ENCODE measurements at regions not wholly inside any gene's neighbourhood (a gene's known extent, or its start where the extent isn't known, plus 50 kb on each side); places are given as distances from the start of the nearest gene placed in this dataset.
"Not testable (repeated sequence)": the region's sequence is repeated elsewhere in the genome, so short reads cannot be mapped to it uniquely, and the experiment has no call there.

GRCh38 chr15:96958721-96959120 lies 628.2 kb downstream of the NR2F2 start:
- no peak for DNase-seq (ENCODE audit: low read depth in 1 of 2, low spot score in 1 of 2)
- in situ Hi-C loops (cut with HindIII; ENCODE audit: low pct_unique_long_range_greater_than_20kb, low sequenced_read_pairs) = no loop called here
- TF ChIP-seq JUND (IDR thresholded peaks at IDR 0.05; ENCODE audit: low read depth) = no peak

GRCh38 chr15:96959501-96959900 lies 629.0 kb downstream of the NR2F2 start:
- in situ Hi-C loops (cut with HindIII; ENCODE audit: low pct_unique_long_range_greater_than_20kb, low sequenced_read_pairs) = no loop called here
- DNase-seq (ENCODE audit: low read depth in 1 of 2, low spot score in 1 of 2) = no peak
- TF ChIP-seq JUND (IDR thresholded peaks at IDR 0.05; ENCODE audit: low read depth) = no peak

DNA sequence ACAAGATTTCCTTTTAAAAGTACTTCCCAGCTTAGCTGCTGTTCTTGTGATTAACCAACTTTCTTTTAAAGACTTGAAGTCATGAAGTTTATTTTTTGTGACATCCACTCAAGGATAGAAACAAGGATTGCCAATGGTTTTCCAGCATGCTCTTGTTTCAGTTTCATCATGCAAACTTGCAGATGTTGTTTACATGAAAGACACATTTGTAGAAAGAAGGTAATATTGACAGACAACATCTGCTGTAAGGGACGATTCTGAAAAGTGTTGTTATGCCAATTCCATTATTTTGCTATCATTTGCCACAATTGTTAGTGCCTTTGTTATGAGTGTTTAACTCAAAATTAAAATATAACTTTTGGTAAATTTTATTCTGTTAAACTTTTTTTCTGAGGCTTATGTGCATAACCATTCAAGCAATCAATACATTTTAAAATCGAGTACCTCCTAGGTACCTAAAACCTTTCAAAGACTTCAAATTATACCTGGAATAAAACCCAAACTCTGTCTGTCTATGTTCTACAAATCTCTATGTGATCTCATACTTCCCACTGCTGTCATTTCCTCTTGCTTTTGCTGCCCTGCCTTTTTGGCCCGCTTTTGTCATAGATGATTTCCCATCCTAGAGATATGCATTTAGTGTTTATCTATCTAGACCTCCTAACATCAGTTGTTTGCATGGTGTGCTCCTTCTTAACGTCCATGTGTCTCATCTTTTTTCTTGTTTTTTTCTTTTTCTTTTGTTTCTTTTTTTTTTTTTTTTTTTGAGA lies 630.4 kb downstream of the NR2F2 start:
- in situ Hi-C loops (cut with HindIII; ENCODE audit: low pct_unique_long_range_greater_than_20kb, low sequenced_read_pairs) = no loop called here
- no peak for TF ChIP-seq JUND (IDR thresholded peaks at IDR 0.05; ENCODE audit: low read depth)
- no peak for DNase-seq (ENCODE audit: low read depth in 1 of 2, low spot score in 1 of 2)

DNA sequence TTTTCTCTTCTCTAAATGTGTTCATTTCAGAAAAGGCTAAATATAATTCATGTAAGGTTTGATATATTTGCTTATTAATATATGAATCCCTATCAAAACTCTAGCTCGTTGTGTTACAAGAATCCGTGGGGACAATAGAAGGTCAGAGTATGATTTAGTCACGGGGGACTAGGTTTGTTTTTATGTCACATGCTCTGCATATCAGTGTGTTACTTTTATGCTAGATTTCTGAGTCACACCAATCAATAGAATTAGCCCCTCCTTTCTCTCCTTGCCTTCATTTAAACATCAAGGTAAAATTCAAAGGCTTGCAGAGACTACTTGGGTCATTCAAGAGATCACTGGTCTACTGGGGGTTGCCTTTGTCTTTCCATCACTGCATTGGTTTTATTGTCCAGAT lies 636.1 kb downstream of the NR2F2 start:
- no peak for DNase-seq (ENCODE audit: low read depth in 1 of 2, low spot score in 1 of 2)
- no peak for TF ChIP-seq JUND (IDR thresholded peaks at IDR 0.05; ENCODE audit: low read depth)
- in situ Hi-C loops (cut with HindIII; ENCODE audit: low pct_unique_long_range_greater_than_20kb, low sequenced_read_pairs) = no loop called here

GRCh38 chr15:96969732-96970710 lies 639.5 kb downstream of the NR2F2 start:
- in situ Hi-C loops (cut with HindIII; ENCODE audit: low pct_unique_long_range_greater_than_20kb, low sequenced_read_pairs) = no loop called here
- no peak for TF ChIP-seq JUND (IDR thresholded peaks at IDR 0.05; ENCODE audit: low read depth)
- DNase-seq (ENCODE audit: low read depth in 1 of 2, low spot score in 1 of 2) = no peak

DNA sequence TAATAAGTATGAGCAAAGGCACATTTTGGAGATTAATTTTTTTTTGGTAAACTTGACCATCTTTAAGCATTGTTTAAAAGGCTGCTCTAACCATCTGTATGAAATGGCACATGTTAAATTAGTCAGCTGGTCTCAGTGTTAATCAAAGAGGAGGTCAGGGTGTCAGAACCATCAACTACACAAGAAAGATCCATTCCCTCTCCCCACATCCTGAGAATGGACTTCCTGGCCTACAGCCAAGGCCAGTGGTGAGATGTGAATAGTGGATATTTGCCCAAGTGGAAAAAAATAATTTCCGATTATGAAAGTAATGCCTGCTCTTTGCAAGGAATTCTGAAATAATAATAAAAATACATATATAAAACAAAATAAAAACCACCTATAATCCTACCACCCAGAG lies 641.7 kb downstream of the NR2F2 start:
- DNase-seq (ENCODE audit: low read depth in 1 of 2, low spot score in 1 of 2) = no peak
- in situ Hi-C loops (cut with HindIII; ENCODE audit: low pct_unique_long_range_greater_than_20kb, low sequenced_read_pairs) = no loop called here
- TF ChIP-seq JUND (IDR thresholded peaks at IDR 0.05; ENCODE audit: low read depth) = no peak

- no peak for TF ChIP-seq JUND (IDR thresholded peaks at IDR 0.05; ENCODE audit: low read depth)
- in situ Hi-C loops (cut with HindIII; ENCODE audit: low pct_unique_long_range_greater_than_20kb, low sequenced_read_pairs) = no loop called here
- DNase-seq (ENCODE audit: low read depth in 1 of 2, low spot score in 1 of 2) = no peak
Observed at GRCh38 chr15:96974761-96975160, 644.3 kb downstream of the NR2F2 start.

- no peak for TF ChIP-seq JUND (IDR thresholded peaks at IDR 0.05; ENCODE audit: low read depth)
- no peak for DNase-seq (ENCODE audit: low read depth in 1 of 2, low spot score in 1 of 2)
- in situ Hi-C loops (cut with HindIII; ENCODE audit: low pct_unique_long_range_greater_than_20kb, low sequenced_read_pairs) = no loop called here
Observed at GRCh38 chr15:96977886-96978285, 647.4 kb downstream of the NR2F2 start.

- DNase-seq (ENCODE audit: low read depth in 1 of 2, low spot score in 1 of 2) = no peak
- no peak for TF ChIP-seq JUND (IDR thresholded peaks at IDR 0.05; ENCODE audit: low read depth)
- in situ Hi-C loops (cut with HindIII; ENCODE audit: low pct_unique_long_range_greater_than_20kb, low sequenced_read_pairs) = no loop called here
Observed at GRCh38 chr15:96978937-96979473, 648.5 kb downstream of the NR2F2 start.

DNA sequence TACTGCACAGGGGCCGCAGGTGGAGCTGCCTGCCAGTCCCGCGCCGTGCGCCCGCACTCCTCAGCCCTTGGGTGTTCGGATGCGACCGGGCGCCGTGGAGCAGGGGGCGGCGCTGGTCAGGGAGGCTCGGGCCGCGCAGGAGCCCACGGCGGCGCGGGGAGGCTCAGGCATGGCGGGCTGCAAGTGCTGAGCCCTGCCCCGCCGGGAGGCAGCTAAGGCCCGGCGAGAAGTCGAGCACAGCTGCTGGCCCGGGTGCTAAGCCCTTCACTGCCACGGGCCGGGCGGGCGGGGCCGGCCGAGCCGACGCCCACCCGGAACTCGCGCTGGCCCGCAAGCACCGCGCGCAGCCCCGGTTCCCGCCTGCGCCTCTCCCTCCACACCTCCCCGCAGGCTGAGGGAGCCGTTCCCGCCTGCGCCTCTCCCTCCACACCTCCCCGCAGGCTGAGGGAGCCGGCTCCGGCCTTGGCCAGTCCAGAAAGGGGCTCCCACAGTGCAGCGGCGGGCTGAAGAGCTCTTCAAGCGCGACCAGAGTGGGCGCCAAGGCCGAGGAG lies 653.7 kb downstream of the NR2F2 start:
- DNase-seq (ENCODE audit: low read depth in 1 of 2, low spot score in 1 of 2); in situ Hi-C loops (cut with HindIII; ENCODE audit: low pct_unique_long_range_greater_than_20kb, low sequenced_read_pairs): not testable (repeated sequence)

DNA sequence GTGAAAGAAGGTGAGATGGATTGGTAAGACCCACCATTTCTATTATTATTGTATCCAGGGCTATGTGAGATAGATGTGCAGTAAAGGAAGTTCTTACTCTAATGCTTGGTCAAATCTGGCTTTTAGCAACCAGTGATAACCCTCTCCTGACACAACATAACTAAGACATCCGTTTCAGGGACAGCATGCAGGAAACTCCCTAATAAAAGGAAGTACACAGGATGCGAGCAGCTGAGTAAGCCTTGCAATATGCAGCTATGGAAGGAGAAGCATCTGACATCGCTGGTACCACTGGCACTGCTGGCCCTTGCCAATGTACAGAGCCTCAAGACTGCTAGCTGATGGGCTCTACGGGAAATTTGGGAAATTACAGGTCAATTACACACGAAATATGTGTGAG lies 662.3 kb downstream of the NR2F2 start:
- in situ Hi-C loops (cut with HindIII; ENCODE audit: low pct_unique_long_range_greater_than_20kb, low sequenced_read_pairs) = no loop called here
- DNase-seq (ENCODE audit: low read depth in 1 of 2, low spot score in 1 of 2) = no peak
- TF ChIP-seq JUND (IDR thresholded peaks at IDR 0.05; ENCODE audit: low read depth) = no peak

GRCh38 chr15:96997538-96997937 lies 667.0 kb downstream of the NR2F2 start:
- no peak for DNase-seq (ENCODE audit: low read depth in 1 of 2, low spot score in 1 of 2)
- in situ Hi-C loops (cut with HindIII; ENCODE audit: low pct_unique_long_range_greater_than_20kb, low sequenced_read_pairs) = no loop called here
- no peak for TF ChIP-seq JUND (IDR thresholded peaks at IDR 0.05; ENCODE audit: low read depth)

DNA sequence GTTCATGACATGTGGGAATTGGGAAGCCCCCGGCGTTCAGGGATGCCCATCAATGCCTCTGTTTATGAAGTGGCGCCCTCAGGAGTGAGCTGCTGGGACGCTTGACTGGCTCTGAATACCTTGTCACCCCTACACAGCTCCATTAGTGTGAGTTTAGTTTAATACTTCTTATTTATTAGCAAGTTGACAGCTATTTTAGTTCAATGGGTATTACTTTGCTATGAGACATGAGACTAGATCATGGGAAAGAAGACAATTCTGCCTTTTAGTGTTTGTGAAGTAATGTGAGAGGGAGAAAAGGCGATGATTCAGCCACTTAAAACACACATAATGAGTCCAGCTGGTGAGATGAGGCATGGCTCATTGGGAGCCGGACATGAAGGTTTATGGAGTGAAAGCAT lies 678.5 kb downstream of the NR2F2 start:
- in situ Hi-C loops (cut with HindIII; ENCODE audit: low pct_unique_long_range_greater_than_20kb, low sequenced_read_pairs) = no loop called here
- TF ChIP-seq JUND (IDR thresholded peaks at IDR 0.05; ENCODE audit: low read depth) = no peak
- no peak for DNase-seq (ENCODE audit: low read depth in 1 of 2, low spot score in 1 of 2)

All from T47D (cell line).